Ramos (cell line): ENCODE measurements at regions not wholly inside any gene's neighbourhood (a gene's known extent, or its start where the extent isn't known, plus 50 kb on each side); places are given as distances from the start of the nearest gene placed in this dataset.

Source experiments
- in situ Hi-C: fragments of 300-500 bp; cut with MboI; formaldehyde crosslinking; loops from one replicate; pipeline ENCODE4 v1.14.3; 2022; ENCODE audit warnings: low sequenced_read_pairs; ENCODE audit not compliant: unreplicated experiment

GRCh38 chr1:182200025-182200812, 138.7 kb upstream of the ZNF648 start:
- in situ Hi-C loops: no loop called here

- in situ Hi-C loops: no loop called here
These were observed 136.6 kb upstream of the ZNF648 start for GRCh38 chr1:182198006-182198605.

- in situ Hi-C loops: no loop called here
These were observed 135.7 kb upstream of the ZNF648 start for GRCh38 chr1:182196897-182197870.

- in situ Hi-C loops: no loop called here
These were observed 134.2 kb upstream of the ZNF648 start for GRCh38 chr1:182195733-182196132.

- in situ Hi-C loops: no loop called here
These were observed 132.5 kb upstream of the ZNF648 start for GRCh38 chr1:182193908-182194550.

GRCh38 chr1:182192966-182193365, 131.5 kb upstream of the ZNF648 start:
- in situ Hi-C loops: no loop called here

- in situ Hi-C loops: no loop called here
These were observed 130.7 kb upstream of the ZNF648 start for GRCh38 chr1:182192215-182192614.

GRCh38 chr1:182191381-182192115, 130.0 kb upstream of the ZNF648 start:
- in situ Hi-C loops: no loop called here

GRCh38 chr1:182189535-182190066, 128.1 kb upstream of the ZNF648 start:
- in situ Hi-C loops: no loop called here

GRCh38 chr1:182186757-182187146, 125.2 kb upstream of the ZNF648 start:
- in situ Hi-C loops: no loop called here

- in situ Hi-C loops: no loop called here
These were observed 124.6 kb upstream of the ZNF648 start for GRCh38 chr1:182185842-182186756.

- in situ Hi-C loops: no loop called here
These were observed 123.6 kb upstream of the ZNF648 start for GRCh38 chr1:182185136-182185535.

- in situ Hi-C loops: no loop called here
These were observed 122.1 kb upstream of the ZNF648 start for GRCh38 chr1:182183606-182184005.

- in situ Hi-C loops: no loop called here
These were observed 120.8 kb upstream of the ZNF648 start for GRCh38 chr1:182182311-182182710.

GRCh38 chr1:182181167-182181572, 119.7 kb upstream of the ZNF648 start:
- in situ Hi-C loops: no loop called here

- in situ Hi-C loops: no loop called here
These were observed 113.9 kb upstream of the ZNF648 start for GRCh38 chr1:182175361-182175931.

GRCh38 chr1:182174513-182174855, 113.0 kb upstream of the ZNF648 start:
- in situ Hi-C loops: no loop called here
